NB4 (cell line): ENCODE measurements at regions not wholly inside any gene's neighbourhood (a gene's known extent, or its start where the extent isn't known, plus 50 kb on each side); places are given as distances from the start of the nearest gene placed in this dataset.

Experiments used
- CTCF ChIP-seq: IDR thresholded peaks from one replicate; pipeline ENCODE4 v1.5.1; 2012; ENCODE audit warnings: low read depth, low read length
- POLR2A ChIP-seq: IDR thresholded peaks from 2 replicates; pipeline ENCODE4 v1.6.1; 2011; ENCODE audit warnings: mild to moderate bottlenecking; ENCODE audit not compliant: insufficient read length; ENCODE audit errors: extremely low read depth

DNA sequence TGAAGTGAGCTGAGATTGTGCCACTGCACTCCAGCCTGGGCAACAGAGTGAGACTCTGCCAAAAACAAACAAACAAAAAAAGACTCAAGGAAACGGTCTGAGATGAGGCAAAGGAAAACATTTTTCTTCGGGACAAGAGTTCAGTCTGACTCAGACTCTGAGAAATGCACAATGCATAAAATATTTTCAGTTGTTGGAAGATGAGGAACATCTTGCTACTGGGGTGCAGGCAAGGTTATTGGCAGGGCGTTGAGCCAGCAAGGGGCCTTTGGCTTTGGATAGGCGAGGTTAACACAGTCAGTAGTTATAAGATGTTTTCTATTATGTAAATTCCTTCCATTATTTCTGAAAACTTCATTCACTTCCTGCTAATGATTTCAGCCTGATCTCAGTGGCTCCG lies 96.1 kb upstream of the VCX start:
- TF ChIP-seq CTCF (no peak), POLR2A (no peak)
